Ishikawa (cell line): ENCODE measurements at regions not wholly inside any gene's neighbourhood (a gene's known extent, or its start where the extent isn't known, plus 50 kb on each side); places are given as distances from the start of the nearest gene placed in this dataset.

Experiments
- CEBPB ChIP-seq: IDR thresholded peaks from 2 replicates; pipeline ENCODE4 v1.6.1; 2012
- CREB1 ChIP-seq: IDR thresholded peaks from 2 replicates; pipeline ENCODE4 v1.6.1; 2012; ENCODE audit warnings: low read depth
- EGR1 ChIP-seq: IDR thresholded peaks from 2 replicates; pipeline ENCODE4 v1.6.1; 2012
- EP300 ChIP-seq: IDR thresholded peaks from 2 replicates; pipeline ENCODE4 v1.6.1; 2012; ENCODE audit warnings: borderline replicate concordance
- FOXM1 ChIP-seq: IDR thresholded peaks from 2 replicates; pipeline ENCODE4 v1.6.1; 2012; ENCODE audit warnings: low read depth, borderline replicate concordance
- NFIC ChIP-seq: IDR thresholded peaks from 2 replicates; pipeline ENCODE4 v1.6.1; 2012
- RAD21 ChIP-seq: IDR thresholded peaks from 2 replicates; pipeline ENCODE4 v1.6.1; 2012; ENCODE audit warnings: low read depth
- REST ChIP-seq: IDR thresholded peaks from 2 replicates; pipeline ENCODE4 v1.6.1; 2012; ENCODE audit warnings: low read depth, mild to moderate bottlenecking
- TAF1 ChIP-seq: IDR thresholded peaks from 2 replicates; pipeline ENCODE4 v1.6.1; 2012; ENCODE audit warnings: low read depth, mild to moderate bottlenecking
- TCF12 ChIP-seq: IDR thresholded peaks from 2 replicates; pipeline ENCODE4 v1.6.1; 2012; ENCODE audit warnings: low read depth
- TEAD4 ChIP-seq: IDR thresholded peaks from 2 replicates; pipeline ENCODE4 v1.6.1; 2012
- USF1 ChIP-seq: IDR thresholded peaks from 2 replicates; pipeline ENCODE4 v1.6.1; 2012
- YY1 ChIP-seq: IDR thresholded peaks from 2 replicates; pipeline ENCODE4 v1.6.1; 2012; ENCODE audit warnings: low read depth
- ZBTB7A ChIP-seq: IDR thresholded peaks from 2 replicates; pipeline ENCODE4 v1.6.1; 2012; ENCODE audit warnings: low read depth
- TF ChIP-seq, protein P1 (sequence below): IDR thresholded peaks from 2 replicates; pipeline ENCODE4 v1.6.1; 2012

DNA sequence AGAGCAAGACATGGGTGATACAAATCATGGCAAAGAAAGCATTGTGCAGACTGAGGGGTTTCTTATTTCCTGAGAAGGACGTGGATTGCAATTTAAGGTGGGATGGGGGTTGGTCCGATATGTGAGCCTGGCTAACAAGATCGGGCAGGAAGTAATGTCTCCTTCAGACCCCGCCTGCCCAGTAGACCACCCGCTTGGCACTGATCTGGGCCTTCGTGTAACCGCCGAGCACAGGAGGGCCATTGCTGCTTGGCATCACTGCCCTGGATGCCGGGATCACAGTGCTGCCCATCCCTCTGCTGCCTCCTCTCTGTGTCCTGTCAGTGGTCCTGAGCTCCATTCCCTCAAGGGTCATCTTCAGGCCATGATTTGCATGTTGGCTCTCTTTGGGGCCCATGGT lies 214.6 kb upstream of the ZNF32 start:
- TF ChIP-seq RAD21 (no peak), REST (no peak), USF1 (no peak), EP300 (no peak), TAF1 (no peak), FOXM1 (no peak), TEAD4 (no peak), NFIC (no peak), CREB1 (no peak), ZBTB7A (no peak), TCF12 (no peak), CEBPB (no peak), YY1 (no peak), EGR1 (no peak)
- TF ChIP-seq, protein P1, sequence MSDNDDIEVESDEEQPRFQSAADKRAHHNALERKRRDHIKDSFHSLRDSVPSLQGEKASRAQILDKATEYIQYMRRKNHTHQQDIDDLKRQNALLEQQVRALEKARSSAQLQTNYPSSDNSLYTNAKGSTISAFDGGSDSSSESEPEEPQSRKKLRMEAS = no peak

DNA sequence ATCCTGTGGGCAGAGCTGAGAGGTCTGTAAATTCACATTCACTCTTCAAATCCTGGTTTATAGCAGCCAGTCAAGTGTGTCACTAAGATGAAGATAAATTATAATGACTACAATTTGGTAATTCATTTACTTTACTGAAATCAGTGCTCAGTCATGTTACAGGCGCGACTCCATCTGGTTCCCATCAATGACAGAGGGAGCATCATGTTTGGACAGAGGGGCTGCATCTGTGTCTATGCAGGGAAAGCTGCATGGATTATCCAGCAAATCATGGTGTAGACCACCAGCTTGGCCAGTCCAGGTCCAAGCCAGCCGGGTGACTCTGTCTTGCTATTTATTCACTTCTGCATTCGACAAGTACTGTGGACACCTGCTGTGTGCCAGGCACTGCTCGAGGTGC lies 214.1 kb upstream of the ZNF32 start:
- no peak for TF ChIP-seq FOXM1
- no peak for TF ChIP-seq TEAD4
- no peak for TF ChIP-seq EGR1
- TF ChIP-seq REST = no peak
- TF ChIP-seq RAD21 = no peak
- TF ChIP-seq TCF12 = no peak
- no peak for TF ChIP-seq EP300
- TF ChIP-seq, protein P1 = no peak
- TF ChIP-seq CREB1 = no peak
- TF ChIP-seq TAF1 = no peak
- TF ChIP-seq CEBPB = no peak
- TF ChIP-seq YY1 = no peak
- no peak for TF ChIP-seq ZBTB7A
- TF ChIP-seq NFIC = no peak
- TF ChIP-seq USF1 = no peak

GRCh38 chr10:43861966-43862751 lies 213.5 kb upstream of the ZNF32 start:
- TF ChIP-seq REST (no peak), CREB1 (no peak), NFIC (no peak), FOXM1 (no peak), TEAD4 (no peak), USF1 (no peak), TAF1 (no peak), EP300 (no peak)

DNA sequence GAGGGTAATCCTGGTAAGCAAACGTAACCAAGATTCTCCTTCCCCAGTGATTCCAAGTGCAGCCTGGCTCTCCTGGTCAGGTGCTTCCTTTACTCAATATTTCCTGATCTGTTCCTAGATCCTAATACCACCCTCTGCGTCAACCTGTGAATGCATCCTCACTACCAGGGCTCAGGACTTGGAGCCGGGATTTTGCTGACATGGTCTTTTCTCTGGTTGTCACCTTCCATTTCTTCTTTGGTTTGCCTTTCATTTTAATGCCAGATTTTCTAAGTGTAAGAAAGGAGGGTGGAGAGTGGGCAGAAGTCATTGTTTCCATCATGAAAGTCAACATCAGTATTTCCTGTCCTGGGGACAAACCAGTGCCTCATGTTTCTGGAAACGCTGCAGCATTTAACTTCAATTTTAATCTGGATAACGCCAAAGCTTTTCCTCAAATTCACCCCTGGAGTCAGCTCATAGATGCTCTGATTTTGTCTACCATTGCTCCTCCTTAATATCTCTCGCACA lies 210.4 kb upstream of the ZNF32 start:
- TF ChIP-seq REST (no peak), EP300 (no peak), FOXM1 (no peak), TAF1 (no peak), ZBTB7A (no peak), NFIC (no peak), EGR1 (no peak), CEBPB (no peak), RAD21 (no peak), TEAD4 (no peak), USF1 (no peak), CREB1 (no peak), TCF12 (no peak), YY1 (no peak)
- TF ChIP-seq, protein P1 = no peak
